Muscle of arm (tissue), 1 donor: ENCODE measurements at regions not wholly inside any gene's neighbourhood (a gene's known extent, or its start where the extent isn't known, plus 50 kb on each side); places are given as distances from the start of the nearest gene placed in this dataset.
"Not testable (repeated sequence)": the region's sequence is repeated elsewhere in the genome, so short reads cannot be mapped to it uniquely, and the experiment has no call there.

Experiments
- DNase-seq: peaks from one replicate; pipeline ENCODE4 v3.0.0-alpha.2; 2013

DNA sequence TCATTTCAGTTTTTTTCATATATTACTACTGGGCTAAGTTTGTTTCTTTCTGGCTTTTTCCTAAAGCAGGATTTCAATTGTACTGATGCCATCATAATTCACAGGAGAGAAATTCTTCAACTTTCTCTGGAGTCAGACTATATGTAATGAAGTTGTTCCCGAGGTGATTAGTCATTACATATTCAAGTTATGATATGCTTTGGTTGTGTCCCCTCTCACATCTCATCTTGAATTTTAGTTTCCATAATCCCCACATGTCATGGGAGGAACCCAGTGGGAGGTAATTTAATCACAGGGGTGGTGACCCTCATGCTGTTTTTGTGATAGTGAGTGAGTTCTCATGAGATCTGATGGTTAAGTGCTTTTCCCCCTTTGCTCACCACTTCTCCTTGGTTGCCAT, 227.5 kb upstream of the LRIG3 start:
- DNase-seq = no peak

DNA sequence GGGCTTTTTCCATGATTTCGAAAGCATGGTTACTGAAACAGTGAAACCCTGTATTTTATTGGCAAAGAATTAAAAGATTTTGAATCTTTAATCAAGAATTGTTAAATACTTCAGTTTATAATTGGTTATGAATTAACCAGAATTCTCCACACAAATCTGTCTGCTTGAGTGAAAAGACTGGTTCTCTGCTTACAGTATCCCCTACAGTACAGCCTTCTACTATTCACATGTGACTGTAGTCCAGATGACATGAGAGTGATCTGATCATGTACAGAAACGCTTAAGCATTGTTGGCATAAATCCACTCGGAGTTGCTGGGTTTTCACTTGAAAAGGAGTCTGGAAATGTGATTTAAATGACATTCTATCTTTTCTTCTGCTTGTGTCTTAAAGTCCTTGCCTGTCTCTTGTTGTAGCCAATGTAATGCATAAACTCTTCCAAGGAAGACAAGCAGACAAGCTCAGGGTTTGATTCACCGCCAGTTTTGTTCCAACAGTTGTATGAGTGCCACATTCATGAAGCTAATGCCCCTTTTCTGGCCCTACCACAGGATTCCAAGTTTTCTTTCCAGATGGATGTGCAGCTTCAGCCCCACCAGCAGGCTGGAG, 222.0 kb upstream of the LRIG3 start:
- DNase-seq = peak; percentile 58

DNA sequence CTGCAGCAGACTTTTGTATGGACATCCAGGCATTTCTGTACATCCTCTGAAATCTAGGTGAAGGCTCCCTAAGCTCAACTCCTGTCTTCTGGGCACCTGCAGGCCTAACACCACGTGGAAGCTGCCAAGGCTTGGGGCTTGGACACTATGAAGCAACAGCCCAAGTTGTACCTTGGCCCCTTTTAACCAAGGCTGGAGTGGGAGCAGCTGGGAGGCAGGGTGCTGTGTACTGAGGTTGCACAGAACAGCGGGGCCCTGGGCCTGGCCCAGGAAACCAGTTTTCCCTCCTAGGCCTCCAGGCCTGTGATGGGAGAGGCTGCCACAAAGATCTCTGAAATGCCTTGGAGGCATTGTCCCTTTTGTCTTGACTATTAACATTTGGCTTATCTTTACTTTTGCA, 214.4 kb upstream of the LRIG3 start:
- no peak for DNase-seq

DNA sequence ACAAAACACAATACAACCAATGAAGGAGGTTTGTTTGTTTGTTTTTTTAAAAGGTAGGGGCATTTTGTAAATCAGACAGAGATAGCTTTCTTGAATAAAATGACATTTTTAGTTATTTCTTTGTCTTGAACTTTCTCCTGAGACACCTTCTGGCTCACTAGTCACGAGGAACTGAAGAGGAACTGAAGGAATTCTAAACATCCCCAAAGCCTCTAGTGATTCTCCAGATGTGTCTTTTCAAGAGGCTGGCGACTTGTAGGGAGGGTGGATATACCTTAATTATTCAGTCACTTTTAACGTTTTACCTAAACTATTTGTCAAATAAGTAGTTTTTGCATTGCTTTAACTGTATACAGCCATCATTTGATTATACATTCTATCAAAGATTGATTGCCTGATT, 211.2 kb upstream of the LRIG3 start:
- no peak for DNase-seq

DNA sequence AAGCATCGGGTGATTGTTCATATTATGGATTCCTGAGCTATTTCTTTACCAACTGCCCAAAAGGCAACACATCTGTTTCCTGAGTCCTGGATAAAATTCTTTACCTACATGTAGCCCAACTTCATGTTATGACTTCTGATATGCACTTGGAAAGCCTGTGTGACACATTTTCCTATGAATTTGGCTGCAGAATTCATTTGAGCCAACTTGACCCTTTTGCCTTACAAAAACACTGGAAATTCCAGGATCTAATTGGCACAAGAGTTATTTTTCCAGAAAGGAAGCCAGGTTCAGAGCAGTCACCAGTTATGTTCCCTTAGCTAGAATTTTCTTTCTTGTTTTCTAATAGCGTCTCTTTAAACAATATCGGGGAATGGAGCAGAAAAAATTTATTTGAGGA, 202.5 kb upstream of the LRIG3 start:
- peak; percentile 75 for DNase-seq

DNA sequence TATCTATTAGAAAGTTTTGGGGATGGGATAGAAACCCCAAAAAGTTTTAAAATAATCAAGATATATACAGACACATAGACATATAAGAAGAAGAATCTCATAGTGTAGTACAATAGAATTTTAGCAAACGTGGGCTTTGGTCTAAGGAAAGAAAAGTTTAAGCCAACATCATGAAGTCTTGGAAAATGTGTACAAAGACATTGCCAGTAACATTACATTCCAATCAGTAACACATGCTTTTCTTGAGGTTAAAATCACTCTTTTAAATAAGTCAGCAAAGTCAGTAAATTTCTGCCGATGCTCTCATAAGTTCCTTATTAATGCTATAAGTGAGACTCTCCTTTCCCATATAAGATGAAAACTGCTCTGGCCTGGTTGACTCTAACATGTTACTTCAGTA, 201.1 kb upstream of the LRIG3 start:
- peak; percentile 63 for DNase-seq

DNA sequence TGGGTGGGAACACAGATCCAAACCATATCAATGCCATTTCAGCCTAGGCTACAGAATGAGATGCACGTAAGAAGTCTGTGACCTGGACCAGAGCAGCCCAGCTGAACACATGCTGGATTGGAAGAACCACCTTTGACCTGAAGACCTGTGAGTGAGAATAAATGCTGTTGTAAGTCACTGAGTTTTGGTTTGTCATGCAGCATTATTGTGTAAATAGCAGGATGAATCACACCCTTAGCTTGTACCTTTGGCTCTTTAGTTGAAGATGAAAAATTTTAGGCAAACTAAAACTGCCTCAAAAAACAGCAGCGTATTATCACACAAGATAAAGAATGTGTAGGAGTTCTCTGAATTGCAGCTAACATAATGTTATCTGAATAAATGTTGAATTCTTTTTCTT, 199.4 kb upstream of the LRIG3 start:
- no peak for DNase-seq

DNA sequence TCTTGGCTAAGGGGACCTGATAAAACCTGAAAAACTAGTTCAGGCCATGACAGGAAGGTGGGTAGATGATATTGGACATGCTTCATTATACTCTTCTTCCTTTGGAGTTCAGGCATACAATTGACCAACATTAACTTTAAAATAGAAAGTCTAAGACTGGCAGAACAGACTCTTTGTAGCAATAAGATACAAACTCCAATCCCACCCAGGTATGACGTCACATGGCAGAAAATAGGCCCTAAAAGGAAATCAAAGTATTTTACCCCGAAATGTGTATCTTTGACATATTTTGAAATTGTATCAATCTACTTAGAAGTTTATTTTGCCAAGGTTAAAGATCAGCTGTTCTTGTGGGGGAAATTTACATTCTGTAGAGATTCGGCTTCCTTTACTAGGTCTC, 198.1 kb upstream of the LRIG3 start:
- DNase-seq = no peak

DNA sequence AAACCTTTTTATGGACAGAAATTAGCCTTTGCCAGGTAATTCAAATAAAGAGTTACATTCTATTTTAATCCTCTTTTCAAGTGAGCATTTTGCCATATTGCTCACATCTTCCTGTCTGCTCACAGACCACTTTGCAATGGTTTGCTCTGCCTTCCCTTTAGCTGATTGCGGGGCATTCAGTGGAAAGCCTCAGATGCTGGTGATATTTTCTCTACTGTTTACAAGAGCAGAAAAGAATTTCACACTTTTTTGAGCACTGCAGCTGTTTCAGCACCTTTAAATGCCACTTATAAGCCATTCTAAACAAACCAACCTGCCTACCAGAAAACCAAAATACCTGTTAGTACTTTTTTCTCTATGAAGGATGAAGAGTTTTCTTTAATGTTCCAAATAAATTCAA, 195.7 kb upstream of the LRIG3 start:
- no peak for DNase-seq

DNA sequence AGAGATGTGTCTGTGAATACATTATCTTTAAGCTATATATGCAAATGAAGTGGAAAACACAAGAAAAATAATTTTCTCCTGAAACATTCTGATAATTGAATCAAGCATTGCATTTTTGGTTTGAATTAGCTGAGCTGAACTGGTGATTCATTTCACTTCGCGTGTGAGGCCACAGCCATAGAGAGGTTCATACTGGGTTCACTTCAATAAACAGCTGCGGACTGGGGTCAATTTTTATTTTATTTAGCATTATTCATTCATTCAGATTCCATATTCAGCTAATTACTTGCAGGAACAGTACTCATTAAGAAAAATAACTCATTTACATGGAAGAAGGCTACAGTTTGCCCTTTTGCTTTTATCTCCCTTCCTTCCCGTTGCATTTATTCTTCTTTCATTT, 195.2 kb upstream of the LRIG3 start:
- no peak for DNase-seq

DNA sequence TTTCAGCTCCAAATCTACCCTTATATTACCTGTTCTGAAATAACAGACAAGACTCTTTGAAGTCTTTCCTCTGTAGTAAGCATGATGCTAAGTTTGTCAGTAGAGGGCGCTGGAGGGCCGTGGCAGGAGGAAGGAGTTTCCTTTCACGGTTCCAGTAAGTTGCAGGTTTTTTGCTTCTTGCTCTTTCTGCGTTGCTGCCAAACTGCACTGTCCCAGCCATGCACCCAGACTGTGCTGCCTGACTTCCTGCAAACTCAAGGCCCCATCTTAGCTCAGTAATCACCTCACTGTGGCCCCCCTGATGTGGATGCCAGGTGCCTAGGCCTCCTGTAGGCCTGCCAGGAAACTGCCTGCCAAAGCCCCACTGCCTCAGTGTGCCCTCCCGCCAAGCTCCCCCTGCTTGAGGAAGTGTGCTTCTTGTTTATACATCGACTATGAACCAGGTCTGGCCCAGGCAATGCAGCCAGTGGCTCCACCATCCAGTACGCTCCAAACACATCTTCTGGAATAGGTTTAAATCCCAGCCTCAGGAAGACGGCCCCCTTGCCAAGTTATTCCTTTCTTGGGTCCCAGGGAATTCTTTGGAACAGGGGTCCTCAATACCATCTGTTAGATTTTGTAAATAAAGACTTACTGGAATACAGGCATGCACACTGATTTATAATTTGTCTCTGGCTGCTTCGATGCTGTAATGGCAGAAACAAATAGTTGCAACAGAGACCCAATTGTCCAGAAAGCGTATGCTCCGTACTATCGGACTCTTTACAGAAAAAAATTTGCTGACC, 193.7 kb upstream of the LRIG3 start:
- peak; percentile 90 for DNase-seq

DNA sequence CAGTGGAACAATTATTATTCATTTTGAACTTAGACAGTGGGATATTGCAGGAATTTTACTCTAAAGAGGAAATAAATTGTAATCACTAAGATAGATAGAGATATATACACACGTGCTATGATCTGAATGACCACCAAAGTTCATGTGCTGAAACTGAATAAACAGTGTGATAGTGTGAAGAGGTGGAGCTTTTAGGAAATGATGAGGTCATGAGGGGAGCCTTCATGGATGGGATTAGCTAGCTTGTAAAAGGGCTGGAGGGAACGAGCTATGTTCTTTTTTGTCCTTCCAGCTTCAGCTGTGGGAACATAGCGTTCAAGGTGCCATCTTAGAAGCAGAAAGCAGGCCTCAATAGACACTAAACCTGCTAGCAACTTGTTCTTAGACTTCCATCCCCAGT, 191.5 kb upstream of the LRIG3 start:
- DNase-seq = no peak

DNA sequence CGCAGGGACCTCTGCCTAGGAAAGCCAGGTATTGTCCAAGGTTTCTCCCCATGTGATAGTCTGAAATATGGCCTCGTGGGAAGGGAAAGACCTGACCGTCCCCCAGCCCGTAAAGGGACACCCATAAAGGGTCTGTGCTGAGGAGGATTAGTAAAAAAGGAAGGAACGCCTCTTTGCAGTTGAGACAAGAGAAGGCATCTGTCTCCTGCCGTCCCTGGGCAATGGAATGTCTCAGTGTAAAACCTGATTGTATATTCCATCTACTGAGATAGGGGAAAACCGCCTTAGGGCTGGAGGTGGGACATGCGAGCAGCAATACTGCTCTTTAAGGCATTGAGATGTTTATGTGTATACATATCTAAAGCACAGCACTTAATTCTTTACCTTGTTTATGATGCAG, 188.2 kb upstream of the LRIG3 start:
- not testable (repeated sequence) for DNase-seq

DNA sequence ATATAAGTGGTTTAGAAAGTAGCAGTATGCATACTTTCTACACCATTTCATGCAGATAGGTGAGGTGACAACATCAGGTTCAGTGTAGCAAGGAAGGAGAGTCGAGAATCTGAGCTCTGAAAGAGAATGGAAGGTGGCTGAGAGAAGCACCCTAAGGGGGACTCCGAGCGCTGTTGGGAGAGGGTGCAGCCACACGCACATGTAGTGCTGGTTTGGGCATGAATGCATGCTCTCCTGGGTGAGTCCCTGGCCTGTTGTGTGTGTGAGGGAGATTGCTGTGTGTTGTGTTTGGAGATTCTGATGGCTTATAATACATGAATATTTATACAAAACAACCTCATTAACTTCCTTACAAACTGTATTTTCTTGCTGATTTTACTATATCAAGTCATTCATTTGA, 180.3 kb upstream of the LRIG3 start:
- DNase-seq = no peak

DNA sequence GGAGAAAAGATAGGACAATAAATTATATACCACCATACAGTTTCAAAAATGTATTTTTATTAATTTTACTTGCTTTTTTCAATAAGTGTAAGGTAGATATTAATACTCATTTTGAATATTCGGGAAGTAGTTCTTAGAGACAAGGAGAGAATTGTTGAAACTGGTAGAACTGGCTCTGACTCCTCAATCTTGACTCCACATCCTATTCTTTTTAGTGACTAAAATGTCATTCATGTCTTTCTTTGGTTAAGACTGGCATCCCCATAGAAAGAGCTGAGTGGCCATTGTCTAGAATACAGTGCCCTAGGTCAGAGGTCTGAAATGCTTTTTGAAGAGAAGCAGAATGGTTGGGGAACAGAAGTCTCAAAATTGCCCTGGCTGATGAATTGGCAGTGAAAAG, 177.6 kb upstream of the LRIG3 start:
- DNase-seq = no peak

DNA sequence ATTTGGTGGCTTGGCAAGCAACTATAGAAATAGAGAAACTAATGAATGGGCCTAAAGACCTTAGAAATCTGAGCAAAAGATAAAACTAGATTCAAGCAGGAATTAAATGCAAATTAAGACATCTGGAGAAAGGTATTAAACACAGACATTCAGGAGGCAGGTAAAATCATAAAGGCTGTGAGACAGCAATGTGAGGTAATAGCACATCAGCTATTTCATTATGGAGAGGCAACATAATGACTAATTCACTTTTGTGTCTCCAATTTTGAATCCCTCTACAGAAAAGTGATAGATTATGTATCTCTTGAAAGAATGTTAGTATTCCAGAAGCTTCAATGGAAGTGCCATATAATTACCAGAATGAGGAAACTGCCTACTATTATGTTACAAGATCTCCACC, 175.9 kb upstream of the LRIG3 start:
- DNase-seq = no peak

DNA sequence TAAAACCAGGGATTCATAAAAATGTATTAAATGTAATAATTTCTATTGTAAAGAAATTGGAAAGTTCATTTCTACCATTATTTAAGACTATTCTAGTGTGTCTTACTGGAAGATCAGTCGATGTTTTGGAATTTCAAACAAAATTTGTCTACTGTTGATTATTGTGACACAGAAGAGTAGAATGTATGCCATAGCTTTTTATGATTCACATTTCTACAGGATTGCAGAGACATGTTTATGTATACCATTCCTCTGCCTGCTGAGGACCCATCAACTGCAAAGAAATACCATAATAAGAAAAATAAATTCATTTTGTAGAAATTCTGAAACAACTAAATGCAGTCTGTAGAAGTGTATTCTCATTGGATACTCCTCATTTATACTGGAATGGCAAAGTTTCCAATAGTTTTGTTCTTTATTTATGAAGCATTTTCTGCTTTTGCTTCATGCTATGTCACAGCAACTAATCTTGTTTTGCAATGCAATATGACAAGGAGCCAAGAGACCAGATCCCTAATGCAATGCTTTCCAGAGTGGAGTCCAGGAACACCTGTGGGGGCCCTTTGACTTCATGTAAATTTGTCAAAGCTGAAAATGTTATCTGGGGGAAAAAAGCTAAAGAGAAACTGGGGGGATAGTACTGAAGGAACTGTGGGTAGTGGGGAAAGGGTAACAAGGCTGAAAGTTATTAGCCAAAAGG, 172.9 kb upstream of the LRIG3 start:
- DNase-seq = no peak

DNA sequence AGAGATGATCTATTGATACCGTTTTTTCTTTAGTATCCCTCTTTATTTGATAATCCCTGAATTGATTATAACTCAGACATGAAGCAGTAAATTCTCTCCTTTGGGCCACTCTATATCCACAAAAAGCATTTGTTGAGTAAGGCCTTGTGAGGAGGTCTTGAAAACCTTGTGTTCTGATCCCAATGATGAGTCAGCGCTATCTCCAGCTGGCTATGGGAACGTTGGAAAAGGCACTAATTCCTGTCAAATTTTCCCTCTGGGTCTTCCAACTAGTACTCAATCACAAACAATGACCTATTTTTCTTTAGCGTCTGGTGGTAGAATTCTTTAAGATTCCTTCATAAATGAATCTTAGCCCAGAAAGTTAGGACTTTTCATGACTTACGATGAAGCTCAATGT, 168.4 kb upstream of the LRIG3 start:
- DNase-seq = peak; percentile 88

DNA sequence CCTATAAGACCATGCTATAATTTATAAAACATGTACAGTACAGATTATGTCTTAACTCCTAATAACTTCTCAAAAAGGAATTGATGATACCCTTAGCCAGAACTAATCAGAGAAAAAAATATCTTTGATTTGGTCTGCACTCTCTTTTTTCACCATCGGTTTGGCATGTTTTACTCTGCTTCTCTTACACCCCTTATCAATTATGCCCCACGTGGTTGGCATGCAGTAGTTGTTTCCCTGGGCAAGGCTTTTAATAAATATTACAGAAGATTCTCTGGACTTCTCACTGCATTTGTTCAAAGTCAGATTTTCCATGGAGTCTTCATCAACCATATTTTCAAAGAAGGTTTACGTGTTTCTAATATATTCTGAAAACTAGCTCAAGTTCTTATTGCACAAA, 167.4 kb upstream of the LRIG3 start:
- DNase-seq = no peak

DNA sequence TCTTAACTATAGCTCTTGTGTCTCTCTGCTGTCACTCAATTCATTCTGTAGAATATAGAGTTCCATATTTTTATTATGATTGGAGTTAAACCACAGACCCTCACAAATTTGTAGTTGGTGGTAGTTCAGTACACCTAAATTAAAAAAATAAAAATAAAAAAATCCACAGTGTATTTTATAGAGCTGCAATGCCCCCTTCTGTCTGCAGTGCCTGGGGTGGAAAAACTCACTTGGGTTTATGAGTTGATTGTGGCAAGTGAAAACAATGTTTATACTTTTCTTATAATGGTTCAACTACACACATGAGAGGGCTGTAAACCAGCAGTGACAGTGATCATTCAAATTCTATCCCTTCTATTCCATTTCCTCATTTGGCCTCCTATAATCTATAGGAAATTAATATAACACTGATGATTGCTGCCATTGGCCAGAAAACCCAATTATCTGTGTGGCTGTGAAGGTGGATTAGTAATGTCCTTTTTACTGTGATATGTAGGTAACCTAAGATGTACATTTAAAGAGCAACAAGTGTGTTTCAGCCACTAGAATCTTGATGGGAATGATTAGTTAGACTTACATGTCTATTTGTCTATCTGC, 166.9 kb upstream of the LRIG3 start:
- DNase-seq = no peak

DNA sequence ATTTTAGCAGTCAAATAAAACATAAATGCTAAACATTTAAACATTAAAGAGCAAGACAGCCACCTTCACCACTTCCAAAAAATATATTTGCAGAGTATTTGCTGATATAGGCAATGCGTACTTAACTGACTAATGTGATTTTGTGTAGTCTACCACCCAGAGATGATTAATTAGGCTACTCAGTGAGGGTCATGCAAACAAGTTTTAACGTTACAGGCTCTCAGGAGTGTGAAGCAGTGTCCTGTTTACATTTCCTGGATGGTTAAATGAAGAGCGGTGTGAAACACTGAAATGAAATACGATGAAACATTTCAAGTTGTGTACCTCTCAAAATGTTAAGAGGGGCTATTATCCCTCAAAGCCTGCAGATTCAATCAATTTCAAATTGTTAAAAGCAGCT, 165.8 kb upstream of the LRIG3 start:
- no peak for DNase-seq

DNA sequence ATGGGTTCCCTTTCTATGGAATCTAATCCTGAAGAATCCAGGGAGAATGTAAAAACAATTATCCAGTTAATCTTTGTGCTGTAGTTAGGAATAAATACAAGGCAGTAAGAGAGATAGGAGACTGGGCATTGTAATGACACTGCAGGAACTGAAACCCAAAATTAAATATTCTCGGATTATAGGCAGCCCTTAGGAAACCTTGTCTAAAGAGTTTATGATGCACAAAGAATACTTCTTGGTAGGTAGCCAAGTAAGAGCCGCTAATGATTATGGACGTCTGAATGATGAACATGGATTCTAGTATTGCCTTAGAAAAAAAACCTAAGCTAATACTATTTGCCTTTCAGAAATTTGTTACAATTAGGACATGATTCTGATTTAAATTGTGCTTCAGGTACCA, 165.4 kb upstream of the LRIG3 start:
- DNase-seq = no peak
